NB4 (cell line): ENCODE measurements at regions not wholly inside any gene's neighbourhood (a gene's known extent, or its start where the extent isn't known, plus 50 kb on each side); places are given as distances from the start of the nearest gene placed in this dataset.

ENCODE experiments used
- DNase-seq: peaks from one replicate; pipeline ENCODE4 v3.0.0; 2010; ENCODE audit warnings: low read depth
- H3K4me3 ChIP-seq: one replicate; pipeline ENCODE4 v1.5.1; 2011; ENCODE audit warnings: mild to moderate bottlenecking, low read depth, low read length, moderate library complexity
- CTCF ChIP-seq: IDR thresholded peaks from one replicate; pipeline ENCODE4 v1.5.1; 2012; ENCODE audit warnings: low read depth, low read length
- MAX ChIP-seq: IDR thresholded peaks from 2 replicates; pipeline ENCODE4 v1.6.1; 2011; ENCODE audit warnings: low read depth, low read length
- MYC ChIP-seq: IDR thresholded peaks from 2 replicates; pipeline ENCODE4 v1.6.1; 2011; ENCODE audit warnings: low read depth, low read length
- POLR2A ChIP-seq: IDR thresholded peaks from 2 replicates; pipeline ENCODE4 v1.6.1; 2011; ENCODE audit warnings: mild to moderate bottlenecking; ENCODE audit not compliant: insufficient read length; ENCODE audit errors: extremely low read depth

GRCh38 chr16:77645764-77646163, 76.5 kb upstream of the NUDT7 start:
- TF ChIP-seq POLR2A (no peak), MAX (no peak), MYC (no peak), CTCF (no peak)
- H3K4me3 ChIP-seq: no peak overlapping the region
- no peak for DNase-seq

GRCh38 chr16:77647726-77648125, 74.6 kb upstream of the NUDT7 start:
- TF ChIP-seq CTCF: no peak
- no peak for TF ChIP-seq MYC
- TF ChIP-seq MAX: no peak
- no peak for TF ChIP-seq POLR2A
- no peak overlapping the region for H3K4me3 ChIP-seq
- DNase-seq: no peak

- TF ChIP-seq CTCF (no peak), MYC (no peak), MAX (no peak), POLR2A (no peak)
- no peak for DNase-seq
- no peak overlapping the region for H3K4me3 ChIP-seq
Observed at GRCh38 chr16:77650761-77651160, 71.6 kb upstream of the NUDT7 start.

GRCh38 chr16:77652399-77652798, 69.9 kb upstream of the NUDT7 start:
- TF ChIP-seq MYC: no peak
- TF ChIP-seq MAX: no peak
- TF ChIP-seq POLR2A: no peak
- no peak for TF ChIP-seq CTCF
- DNase-seq: no peak
- H3K4me3 ChIP-seq: no peak overlapping the region

GRCh38 chr16:77657016-77657415, 65.3 kb upstream of the NUDT7 start:
- no peak overlapping the region for H3K4me3 ChIP-seq
- TF ChIP-seq MYC (no peak), MAX (no peak), POLR2A (no peak), CTCF (no peak)
- DNase-seq: peak; percentile 81

GRCh38 chr16:77660311-77660710, 62.0 kb upstream of the NUDT7 start:
- no peak overlapping the region for H3K4me3 ChIP-seq
- TF ChIP-seq POLR2A (no peak), MYC (no peak), MAX (no peak), CTCF (no peak)
- DNase-seq: peak; percentile 24
